ENCODE measurements at regions not wholly inside any gene's neighbourhood (a gene's known extent, or its start where the extent isn't known, plus 50 kb on each side); places are given as distances from the start of the nearest gene placed in this dataset.

GRCh38 chr4:14257903-14258302 is 630.4 kb upstream of the BOD1L1 start:
- no peak for DNase-seq

GRCh38 chr4:14259936-14260335 is 632.4 kb upstream of the BOD1L1 start:
- DNase-seq = no peak

- DNase-seq = no peak
Measured at GRCh38 chr4:14260591-14260990, 633.1 kb upstream of the BOD1L1 start.

GRCh38 chr4:14262221-14262620 is 634.7 kb upstream of the BOD1L1 start:
- DNase-seq = no peak

- no peak for DNase-seq
Measured at GRCh38 chr4:14264437-14264836, 636.9 kb upstream of the BOD1L1 start.

GRCh38 chr4:14265651-14266050 is 638.1 kb upstream of the BOD1L1 start:
- DNase-seq = no peak

- no peak for DNase-seq
Measured at GRCh38 chr4:14267373-14268060, 640.0 kb upstream of the BOD1L1 start.

- no peak for DNase-seq
Measured at GRCh38 chr4:14269824-14270223, 642.3 kb upstream of the BOD1L1 start.

GRCh38 chr4:14272206-14272605 is 644.7 kb upstream of the BOD1L1 start:
- DNase-seq = no peak

- no peak for DNase-seq
Measured at GRCh38 chr4:14277505-14277904, 650.0 kb upstream of the BOD1L1 start.

GRCh38 chr4:14280567-14280966 is 653.0 kb upstream of the BOD1L1 start:
- no peak for DNase-seq

- no peak for DNase-seq
Measured at GRCh38 chr4:14284578-14284977, 657.1 kb upstream of the BOD1L1 start.

- DNase-seq = no peak
Measured at GRCh38 chr4:14289708-14290107, 662.2 kb upstream of the BOD1L1 start.

- no peak for DNase-seq
Measured at GRCh38 chr4:14293582-14293981, 666.1 kb upstream of the BOD1L1 start.

- DNase-seq = no peak
Measured at GRCh38 chr4:14294611-14295010, 667.1 kb upstream of the BOD1L1 start.

- no peak for DNase-seq
Measured at GRCh38 chr4:14299166-14299565, 671.6 kb upstream of the BOD1L1 start.

- DNase-seq = no peak
Measured at GRCh38 chr4:14302021-14302420, 674.5 kb upstream of the BOD1L1 start.

- no peak for DNase-seq
Measured at GRCh38 chr4:14303856-14304255, 676.3 kb upstream of the BOD1L1 start.

GRCh38 chr4:14308229-14308651 is 680.7 kb upstream of the BOD1L1 start:
- DNase-seq = no peak

GRCh38 chr4:14309431-14309830 is 681.9 kb upstream of the BOD1L1 start:
- DNase-seq = no peak

- DNase-seq = no peak
Measured at GRCh38 chr4:14313757-14314156, 686.2 kb upstream of the BOD1L1 start.

GRCh38 chr4:14315129-14315528 is 687.2 kb upstream of the CPEB2 start:
- DNase-seq = no peak

GRCh38 chr4:14317351-14317750 is 684.9 kb upstream of the CPEB2 start:
- DNase-seq = no peak

- DNase-seq = no peak
Measured at GRCh38 chr4:14318671-14319070, 683.6 kb upstream of the CPEB2 start.

- DNase-seq = no peak
Measured at GRCh38 chr4:14321723-14322122, 680.6 kb upstream of the CPEB2 start.

All from tongue (tissue), 1 donor.